HepG2 (cell line): ENCODE measurements at regions not wholly inside any gene's neighbourhood (a gene's known extent, or its start where the extent isn't known, plus 50 kb on each side); places are given as distances from the start of the nearest gene placed in this dataset.

ENCODE experiments used
- ATAC-seq: fragments of 200-7000 bp; cut with Tn5 transposase; 3 replicates; pipeline ENCODE4 v1.9.1; 2020; ENCODE audit warnings: mild to moderate bottlenecking, moderate library complexity
- BruUV-seq: library from RNA; stranded (reverse); fragments of 400-500 nt; replicated peaks from 2 replicates; lab custom pipeline; 2021; lab: Mats Ljungman, UMichigan
- CTCF ChIA-PET: fragments of 300-600 bp; formaldehyde crosslinking; extraction: SDS; loops from one replicate; lab custom pipeline; 2021; ENCODE audit warnings: low total read pairs, inconsistent platforms, low intra/inter-chr PET ratio; lab: Yijun Ruan, JAX
- POLR2A ChIA-PET: fragments of 350-600 bp; sonication (Branson Sonifier 250); formaldehyde crosslinking; loops from one replicate; lab custom pipeline; 2020; ENCODE audit warnings: antibody characterized with exemption, inconsistent platforms; lab: Yijun Ruan, JAX
- DNase-seq: peaks from one replicate; pipeline ENCODE4 v3.0.0-alpha.2; 2015; ENCODE audit warnings: low spot score
- FAIRE-seq: peaks from 3 replicates; lab custom pipeline; 2011; peaks lifted over from hg19 to GRCh38; lab: Jason Lieb, UNC
- H2AFZ ChIP-seq: one replicate; pipeline ENCODE4 v1.6.1; 2011; ENCODE audit warnings: low read length, inconsistent platforms
- H3K27ac ChIP-seq: fragments of 300-600 bp; 3 replicates; pipeline ENCODE4 v1.8.0; 2011; ENCODE audit warnings: mixed run types, mild to moderate bottlenecking, mixed read lengths, low read length, inconsistent platforms; ENCODE audit not compliant: insufficient read depth; ENCODE audit errors: extremely low read length
- H3K27me3 ChIP-seq, 2 experiments: fragments of 200-600 bp in 1 of 2; 2 replicates in 1 of 2; 3 replicates in 1 of 2; pipeline versions ENCODE4 v1.6.0 to v1.8.0; 2011; ENCODE audit warnings: low read length in 2 of 2, mild to moderate bottlenecking in 2 of 2, moderate library complexity in 2 of 2, inconsistent platforms in 1 of 2; ENCODE audit not compliant: insufficient read depth in 2 of 2, control insufficient read depth in 1 of 2
- H3K36me3 ChIP-seq, 2 experiments: fragments of 200-600 bp in 1 of 2; replicated peaks in 1 of 2; 2 replicates in 1 of 2; 3 replicates in 1 of 2; pipeline versions ENCODE4 v1.5.1 to v1.8.0; 2011; ENCODE audit warnings: low read length in 2 of 2, inconsistent platforms in 1 of 2; ENCODE audit not compliant: insufficient read depth in 2 of 2, control insufficient read depth in 1 of 2
- H3K4me1 ChIP-seq: 2 replicates; pipeline ENCODE4 v1.5.1; 2012; ENCODE audit warnings: low read length, inconsistent platforms; ENCODE audit not compliant: insufficient read depth
- H3K4me2 ChIP-seq: 2 replicates; pipeline ENCODE4 v1.6.0; 2011; ENCODE audit warnings: low read depth, low read length, inconsistent platforms
- H3K4me3 ChIP-seq, 3 experiments: fragments of 200-600 bp in 1 of 3; sonication (generic), shearing (Covaris generic) in 1 of 3; replicated peaks in 1 of 3; 2 replicates each; pipeline ENCODE4 v1.5.1; 2011 to 2016; ENCODE audit warnings: low read length in 3 of 3, inconsistent platforms in 2 of 3, low read depth in 2 of 3, mild to moderate bottlenecking in 2 of 3, control low read depth in 1 of 3, mixed read lengths in 1 of 3; ENCODE audit not compliant: insufficient read depth in 1 of 3
- H3K79me2 ChIP-seq: one replicate; pipeline ENCODE4 v1.6.1; 2011; ENCODE audit warnings: low read length, inconsistent platforms; ENCODE audit not compliant: insufficient read depth
- H3K9ac ChIP-seq: 2 replicates; pipeline ENCODE4 v1.6.0; 2011; ENCODE audit warnings: mild to moderate bottlenecking, low read depth, low read length, inconsistent platforms; ENCODE audit not compliant: insufficient read depth
- H3K9me3 ChIP-seq: 2 replicates; pipeline ENCODE4 v1.5.1; 2012; ENCODE audit warnings: mild to moderate bottlenecking, low read length
- H4K20me1 ChIP-seq: 2 replicates; pipeline ENCODE4 v1.6.0; 2011; ENCODE audit warnings: inconsistent platforms, mild to moderate bottlenecking, low read length, moderate library complexity; ENCODE audit not compliant: insufficient read depth
- FOSL2 ChIP-seq: sonication (generic); formaldehyde crosslinking; IDR thresholded peaks from 2 replicates; pipeline ENCODE4 v1.4.0; 2020; ENCODE audit warnings: missing genetic modification reagents
- GZF1 ChIP-seq: sonication (generic); formaldehyde crosslinking; IDR thresholded peaks from 2 replicates; pipeline ENCODE4 v1.5.1; 2020; ENCODE audit warnings: mild to moderate bottlenecking, missing genetic modification reagents
- POGZ ChIP-seq: sonication (generic); formaldehyde crosslinking; IDR thresholded peaks from 2 replicates; pipeline ENCODE4 v1.4.0; 2020; ENCODE audit warnings: mild to moderate bottlenecking, missing genetic modification reagents
- RARG ChIP-seq: sonication (generic); formaldehyde crosslinking; IDR thresholded peaks from 2 replicates; pipeline ENCODE4 v1.4.0; 2020; ENCODE audit warnings: low read depth, mild to moderate bottlenecking, missing genetic modification reagents
- SOX13 ChIP-seq, 3 experiments: fragments of 450-650 bp in 1 of 3; sonication (generic) in 1 of 3; formaldehyde crosslinking in 1 of 3; IDR thresholded peaks in 2 of 3; conservative IDR thresholded peaks in 1 of 3; 2 replicates each; pipeline versions ENCODE4 v1.5.0 to v1.6.1; 2016 to 2020; ENCODE audit warnings: antibody characterized with exemption in 1 of 3, mild to moderate bottlenecking in 1 of 3, missing compliant biosample characterization in 1 of 3, missing genetic modification reagents in 1 of 3, moderate library complexity in 1 of 3
- TOPORS ChIP-seq: sonication (generic); formaldehyde crosslinking; IDR thresholded peaks from 2 replicates; pipeline ENCODE4 v1.8.0; 2023; ENCODE audit warnings: mild to moderate bottlenecking, missing genetic modification reagents
- UBTF ChIP-seq: sonication (generic); formaldehyde crosslinking; IDR thresholded peaks from 2 replicates; pipeline ENCODE4 v1.4.0; 2020; ENCODE audit warnings: mild to moderate bottlenecking, missing genetic modification reagents
- ZNF530 ChIP-seq: sonication (generic); formaldehyde crosslinking; IDR thresholded peaks from 2 replicates; pipeline ENCODE4 v1.5.0; 2020; ENCODE audit warnings: low read depth, mild to moderate bottlenecking, missing genetic modification reagents
- ZNF678 ChIP-seq: sonication (generic); formaldehyde crosslinking; IDR thresholded peaks from 2 replicates; pipeline ENCODE4 v1.4.0; 2020; ENCODE audit warnings: mild to moderate bottlenecking, missing genetic modification reagents
- ZNF720 ChIP-seq: sonication (generic); formaldehyde crosslinking; IDR thresholded peaks from 2 replicates; pipeline ENCODE4 v1.4.0; 2020; ENCODE audit warnings: missing genetic modification reagents
- ZNF83 ChIP-seq: sonication (generic); formaldehyde crosslinking; IDR thresholded peaks from 2 replicates; pipeline ENCODE4 v1.4.0; 2020; ENCODE audit warnings: missing genetic modification reagents, mild to moderate bottlenecking, borderline replicate concordance
- ZNF883 ChIP-seq: sonication (generic); formaldehyde crosslinking; IDR thresholded peaks from 2 replicates; pipeline ENCODE4 v1.5.1; 2020; ENCODE audit warnings: mild to moderate bottlenecking, missing genetic modification reagents; ENCODE audit errors: not compliant biosample characterization
- ZSCAN30 ChIP-seq: sonication (generic); formaldehyde crosslinking; IDR thresholded peaks from 2 replicates; pipeline ENCODE4 v1.5.0; 2020; ENCODE audit warnings: mild to moderate bottlenecking, missing genetic modification reagents
- WGBS: methylation state at CpG from one replicate; pipeline ENCODE4 v1.1.6; 2017; ENCODE audit warnings: low lambda C conversion rate; 5-methylcytosine and 5-hydroxymethylcytosine counted together
- in situ Hi-C: cut with HindIII; loops from 2 replicates; pipeline ENCODE4 v1.10.0; 2017; ENCODE audit warnings: low pct_unique_long_range_greater_than_20kb; ENCODE audit not compliant: extremely low pct_ligation_motif_present
- intact Hi-C: fragments of 100-400 bp; cut with micrococcal nuclease; formaldehyde crosslinking; loops from one replicate; pipeline ENCODE4 v1.10.0; 2022; ENCODE audit not compliant: unreplicated experiment
- TF ChIP-seq, protein P1 (sequence below): sonication (generic); formaldehyde crosslinking; IDR thresholded peaks from 2 replicates; pipeline ENCODE4 v1.4.0; 2020; ENCODE audit warnings: missing genetic modification reagents

DNA sequence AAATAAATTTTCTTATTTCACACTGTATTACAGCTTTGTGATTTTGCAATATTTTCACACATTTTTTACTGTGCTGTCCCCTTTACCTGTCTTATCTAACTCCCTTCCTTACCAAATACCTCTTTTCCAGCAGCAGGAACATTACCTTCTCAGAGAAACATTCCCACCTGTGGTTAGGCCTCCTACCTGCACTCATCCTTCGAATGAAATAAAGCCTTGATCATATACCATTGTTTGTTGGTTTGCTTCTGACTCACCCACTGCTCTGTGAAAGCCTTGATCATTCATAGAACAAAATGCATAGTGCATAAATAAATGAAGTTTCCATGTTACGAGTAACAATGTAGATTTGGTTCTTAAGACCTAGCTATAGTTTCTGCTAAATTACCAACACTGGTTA, 256.3 kb downstream of the ARL4A start:
- Histone ChIP-seq H3K9ac (no peak overlapping the region), H3K4me1 (peaks cover 58% of the 10 kb centered on the region), H4K20me1 (no peaks in the 10 kb centered on the region), H3K27me3 (no peaks in the 10 kb centered on the region), H3K4me3 (no peak overlapping the region), H3K4me2 (no peak overlapping the region), H2AFZ (peak overlapping the region; percentile 22), H3K27ac (no peak overlapping the region), H3K36me3 (no peaks in the 10 kb centered on the region), H3K9me3 (peaks cover 7% of the 10 kb centered on the region; the same call in 1 of the 2 replicates), H3K79me2 (no peaks in the 10 kb centered on the region)
- WGBS: 80% methylated on average over 2 of the region's 2 CpGs
- in situ Hi-C loops (loop anchor here (10.0 kb wide), 2 partner anchors 71 to 299 kb away; no protein-coding TSS in a partner anchor), intact Hi-C loops (loop anchor here (2.0 to 10.0 kb wide), 5 partner anchors 34 to 791 kb away; partner anchors contain the start of gene ARL4A)
- POLR2A ChIA-PET: no interaction called here
- peak; percentile 14 for DNase-seq
- ATAC-seq: no peak
- no peak for FAIRE-seq
- CTCF ChIA-PET: no interaction called here
- TF ChIP-seq FOSL2 (CRISPR knock-in tag): 0 out of 2 replicates have a peak, but pooled peaks have one; percentile 7
- TF ChIP-seq ZSCAN30 (CRISPR knock-in tag): no peak
- no peak for TF ChIP-seq ZNF530 (CRISPR knock-in tag)
- no peak for TF ChIP-seq UBTF (CRISPR knock-in tag)
- TF ChIP-seq ZNF720 (CRISPR knock-in tag): no peak
- no peak for TF ChIP-seq ZNF83
- BruUV-seq: no TSS peak

DNA sequence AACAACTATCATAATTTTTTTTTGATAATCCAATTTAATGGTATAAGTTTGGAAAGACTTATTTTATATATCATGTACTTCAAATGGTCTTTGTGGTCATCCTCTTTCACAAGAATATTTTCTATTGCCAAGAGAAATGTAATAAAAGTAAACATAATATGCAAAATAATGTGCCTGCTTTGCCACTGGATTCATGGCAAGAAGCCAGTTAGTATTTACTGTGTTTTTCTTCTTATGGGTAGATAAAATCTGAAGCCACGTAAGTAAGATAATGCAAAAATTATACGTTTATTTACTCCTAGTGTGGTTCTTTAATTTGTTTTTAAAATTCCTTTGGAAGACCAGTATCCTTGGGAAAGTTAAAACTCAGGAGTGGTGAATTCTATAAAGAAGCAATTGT, 258.5 kb downstream of the ARL4A start:
- Histone ChIP-seq H3K27me3 (no peaks in the 10 kb centered on the region), H3K9me3 (no peaks in the 10 kb centered on the region), H3K36me3 (no peaks in the 10 kb centered on the region), H3K4me2 (no peak overlapping the region), H3K27ac (no peak overlapping the region), H3K4me3 (no peak overlapping the region), H3K4me1 (peaks cover 63% of the 10 kb centered on the region), H4K20me1 (no peaks in the 10 kb centered on the region), H3K9ac (no peak overlapping the region), H3K79me2 (no peaks in the 10 kb centered on the region), H2AFZ (no peak overlapping the region)
- no peak for FAIRE-seq
- DNase-seq: no peak
- CTCF ChIA-PET: no interaction called here
- WGBS: 96% methylated on average over 2 of the region's 2 CpGs
- intact Hi-C loops (loop anchor here (10.0 kb wide), 1 partner anchor 301 kb away; no protein-coding TSS in a partner anchor), in situ Hi-C loops (loop anchor here (10.0 kb wide), 2 partner anchors 69 to 301 kb away; no protein-coding TSS in a partner anchor)
- no peak for TF ChIP-seq GZF1 (CRISPR knock-in tag)
- TF ChIP-seq TOPORS (CRISPR knock-in tag): no peak
- TF ChIP-seq, protein P1, sequence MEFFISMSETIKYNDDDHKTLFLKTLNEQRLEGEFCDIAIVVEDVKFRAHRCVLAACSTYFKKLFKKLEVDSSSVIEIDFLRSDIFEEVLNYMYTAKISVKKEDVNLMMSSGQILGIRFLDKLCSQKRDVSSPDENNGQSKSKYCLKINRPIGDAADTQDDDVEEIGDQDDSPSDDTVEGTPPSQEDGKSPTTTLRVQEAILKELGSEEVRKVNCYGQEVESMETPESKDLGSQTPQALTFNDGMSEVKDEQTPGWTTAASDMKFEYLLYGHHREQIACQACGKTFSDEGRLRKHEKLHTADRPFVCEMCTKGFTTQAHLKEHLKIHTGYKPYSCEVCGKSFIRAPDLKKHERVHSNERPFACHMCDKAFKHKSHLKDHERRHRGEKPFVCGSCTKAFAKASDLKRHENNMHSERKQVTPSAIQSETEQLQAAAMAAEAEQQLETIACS (CRISPR knock-in tag): no peak
- no peak for TF ChIP-seq POGZ (CRISPR knock-in tag)
- TF ChIP-seq SOX13 (IDR thresholded peaks at IDR 0.05): no peak
- no peak for TF ChIP-seq SOX13 (CRISPR knock-in tag; conservative IDR thresholded peaks at IDR 0.05 in 1 of 2, IDR thresholded peaks at IDR 0.05 in 1 of 2)
- no peak for TF ChIP-seq ZNF883
- no peak for TF ChIP-seq ZNF678 (CRISPR knock-in tag)
- no peak for TF ChIP-seq RARG (CRISPR knock-in tag)
- POLR2A ChIA-PET: no interaction called here
- no peak for ATAC-seq
- BruUV-seq: no TSS peak
